ENCODE measurements at regions not wholly inside any gene's neighbourhood (a gene's known extent, or its start where the extent isn't known, plus 50 kb on each side); places are given as distances from the start of the nearest gene placed in this dataset.
A peak's percentile ranks its signal among the peaks of the same experiment; 100 is the strongest.

DNA sequence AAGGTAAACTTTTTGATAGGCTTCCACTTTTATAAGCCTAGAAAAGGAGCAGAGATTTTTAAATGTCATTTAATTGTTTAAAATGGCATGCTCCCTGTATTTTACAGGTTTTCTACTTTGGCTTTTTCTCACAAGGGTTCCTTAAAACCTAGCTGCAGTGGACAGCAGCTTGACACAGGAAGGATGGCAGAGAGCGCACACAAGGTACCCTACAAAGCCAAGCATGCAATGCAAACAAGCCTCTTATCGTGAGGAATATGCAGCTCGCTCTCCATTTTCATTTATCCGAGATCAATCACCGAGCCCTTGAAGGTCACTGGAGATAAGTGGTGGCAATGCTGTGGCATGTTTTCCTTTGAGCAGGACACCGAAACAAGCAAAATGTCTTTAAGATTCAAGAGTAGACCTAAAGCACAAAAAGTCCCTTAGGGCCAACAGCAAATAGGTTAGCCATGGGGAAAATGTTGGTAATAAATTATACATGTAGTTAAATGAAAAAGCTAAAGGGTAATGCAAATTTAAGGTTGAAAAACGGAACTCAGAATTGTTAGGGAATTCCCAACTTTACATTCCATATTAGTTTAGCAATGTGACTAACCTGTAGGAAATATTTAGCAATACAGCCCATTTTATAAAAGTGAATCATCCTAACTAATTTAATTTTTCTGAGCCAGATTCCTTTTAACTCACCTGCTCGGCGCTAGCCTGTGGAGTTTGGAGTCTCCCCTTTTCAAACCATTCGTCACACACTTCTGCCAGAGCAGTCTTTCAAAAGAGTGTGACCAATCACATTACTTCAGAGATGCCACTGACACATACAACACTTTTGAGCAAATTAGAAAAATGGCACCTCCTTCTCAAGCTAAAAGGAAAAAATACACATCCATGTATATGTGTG is 337.9 kb upstream of the PKDCC start:
- H3K9me3 ChIP-seq (replicated peaks in 1 of 11): no peaks in the 10 kb centered on the region
- no peak overlapping the region for H3K27ac ChIP-seq
- H3K36me3 ChIP-seq: no peaks in the 10 kb centered on the region
- H3K4me1 ChIP-seq: no peaks in the 10 kb centered on the region
- no peak overlapping the region for H3K4me2 ChIP-seq
- H3K27me3 ChIP-seq: no peaks in the 10 kb centered on the region
- no peak overlapping the region for H3K4me3 ChIP-seq
- TF ChIP-seq Cebpa-rat (IDR thresholded peaks at IDR 0.05): no peak
- no peaks in the 10 kb centered on the region for H4K20me1 ChIP-seq
- no peak overlapping the region for H3K9ac ChIP-seq

DNA sequence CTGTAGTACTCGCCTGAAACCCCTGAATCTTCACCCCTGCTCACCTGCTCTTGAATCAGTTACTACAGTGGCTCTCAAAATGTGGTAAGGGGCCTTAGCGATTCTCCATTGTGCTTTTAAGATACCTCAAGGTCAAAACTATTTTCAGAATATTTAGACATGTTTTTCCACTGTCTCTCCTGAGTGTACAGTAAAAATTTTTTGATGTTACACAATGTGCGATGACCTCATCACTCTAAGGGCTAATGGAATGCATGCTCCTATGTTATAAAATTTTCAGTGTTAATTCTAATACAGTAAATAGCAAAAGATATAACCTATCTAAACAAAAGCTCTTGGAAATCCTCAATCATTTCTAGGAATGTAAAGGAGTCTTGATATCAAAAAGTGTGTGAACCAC is 336.9 kb upstream of the PKDCC start:
- Histone ChIP-seq H4K20me1 (no peaks in the 10 kb centered on the region), H3K4me1 (no peaks in the 10 kb centered on the region), H3K9me3 (replicated peaks in 1 of 11) (no peaks in the 10 kb centered on the region), H3K4me3 (no peak overlapping the region), H3K4me2 (no peak overlapping the region), H3K27ac (no peak overlapping the region), H3K9ac (no peak overlapping the region), H3K36me3 (no peaks in the 10 kb centered on the region), H3K27me3 (no peaks in the 10 kb centered on the region)
- TF ChIP-seq Cebpa-rat (IDR thresholded peaks at IDR 0.05): no peak

DNA sequence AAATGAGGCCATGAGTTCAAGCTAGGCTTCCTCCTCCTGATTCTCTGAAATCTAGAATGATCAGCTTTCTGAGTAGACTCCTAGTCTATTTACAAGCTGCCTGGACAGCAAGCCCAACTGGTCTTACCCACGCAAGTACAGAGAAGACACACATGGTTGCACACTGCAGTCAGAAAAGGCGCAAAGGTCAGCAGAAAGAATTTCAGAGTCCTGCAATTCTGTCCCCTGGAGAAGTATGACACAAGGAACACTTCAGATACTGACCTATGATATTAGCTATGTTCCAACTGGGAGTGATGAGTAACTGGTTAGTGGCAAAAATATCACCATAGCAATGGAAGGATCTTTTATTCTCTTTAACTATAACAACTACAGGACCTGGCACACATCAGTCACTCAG is 336.1 kb upstream of the PKDCC start:
- Histone ChIP-seq H3K27ac (no peak overlapping the region), H3K36me3 (no peaks in the 10 kb centered on the region), H3K4me2 (no peak overlapping the region), H3K9ac (no peak overlapping the region), H3K4me3 (no peak overlapping the region), H4K20me1 (no peaks in the 10 kb centered on the region), H3K27me3 (no peaks in the 10 kb centered on the region), H3K9me3 (replicated peaks in 1 of 11) (no peaks in the 10 kb centered on the region), H3K4me1 (no peaks in the 10 kb centered on the region)
- no peak for TF ChIP-seq Cebpa-rat (IDR thresholded peaks at IDR 0.05)

DNA sequence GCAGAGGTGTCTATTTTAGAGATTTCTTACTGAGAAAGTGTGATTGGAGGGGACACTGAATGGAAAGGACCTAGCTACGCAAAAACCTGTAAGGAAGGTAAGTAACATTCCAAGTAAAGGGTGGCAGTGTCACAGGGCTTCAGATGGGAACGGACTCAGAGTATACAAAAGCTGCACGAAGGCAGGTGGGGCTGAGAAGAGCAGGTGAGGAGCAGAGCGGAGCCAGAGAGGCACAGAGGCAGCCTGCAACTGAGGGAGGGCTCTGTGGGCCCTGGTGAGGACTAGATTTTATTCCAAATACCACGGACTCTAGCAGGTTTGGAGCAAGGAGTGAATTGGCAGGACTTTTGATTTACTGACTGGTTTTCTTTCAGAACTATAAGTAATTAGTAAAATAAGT is 331.3 kb upstream of the PKDCC start:
- no peak overlapping the region for H3K4me2 ChIP-seq
- H3K9ac ChIP-seq: no peak overlapping the region
- no peak overlapping the region for H3K4me3 ChIP-seq
- no peaks in the 10 kb centered on the region for H3K27me3 ChIP-seq
- H3K9me3 ChIP-seq (replicated peaks in 1 of 11): no peaks in the 10 kb centered on the region; a peak in 1 of 22 replicates
- no peaks in the 10 kb centered on the region for H3K36me3 ChIP-seq
- no peak overlapping the region for H3K27ac ChIP-seq
- H4K20me1 ChIP-seq: no peaks in the 10 kb centered on the region
- no peak for TF ChIP-seq Cebpa-rat (IDR thresholded peaks at IDR 0.05)
- peaks cover 0 to 27% (median 7%) of the 10 kb centered on the region in 10 experiments; a peak in 10 of 20 replicates for H3K4me1 ChIP-seq

DNA sequence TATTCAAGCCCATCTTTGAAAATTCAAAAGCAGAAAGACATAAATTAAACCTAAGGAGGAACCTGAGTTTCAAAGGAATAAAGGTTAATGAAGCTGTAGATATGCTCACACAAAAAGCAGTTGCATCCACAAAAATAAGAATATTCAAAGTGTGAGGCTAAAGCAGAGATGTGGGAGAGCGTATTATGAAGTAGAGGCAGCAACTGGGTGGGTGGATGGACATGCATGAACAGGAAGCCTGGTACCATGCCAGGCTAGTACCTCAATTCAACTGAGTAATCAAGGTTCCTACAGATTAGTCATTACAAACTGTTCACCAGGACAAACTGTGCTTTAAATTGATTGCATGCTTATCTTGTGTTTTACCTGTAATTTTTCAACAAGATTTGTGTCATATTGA is 330.0 kb upstream of the PKDCC start:
- Histone ChIP-seq H3K9ac (no peak overlapping the region), H3K4me3 (no peak overlapping the region)
- no peak for TF ChIP-seq Cebpa-rat (IDR thresholded peaks at IDR 0.05)

DNA sequence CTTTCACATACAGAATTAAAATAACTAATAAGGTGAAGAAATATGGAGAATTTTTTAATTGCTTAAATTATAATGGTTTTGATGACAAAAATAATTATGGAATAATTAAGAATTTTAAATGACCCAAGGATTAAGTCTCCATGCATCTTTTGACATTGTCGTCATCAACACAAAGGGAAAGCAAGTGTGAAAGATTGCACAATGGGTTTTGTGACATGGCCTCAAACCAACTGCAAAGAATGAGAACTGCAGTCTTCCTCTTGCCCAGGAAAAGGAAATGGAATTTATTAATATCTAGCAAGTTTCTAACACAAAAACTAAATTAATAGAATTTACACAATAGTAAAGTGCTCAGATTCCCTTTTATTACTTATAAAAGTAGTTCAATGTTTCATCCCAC is 329.1 kb upstream of the PKDCC start:
- H3K36me3 ChIP-seq: no peaks in the 10 kb centered on the region
- no peaks in the 10 kb centered on the region; a peak in 1 of 22 replicates for H3K9me3 ChIP-seq (replicated peaks in 1 of 11)
- peak in 2 of 11 experiments; percentile 35 to 56; a peak in 1 of 22 replicates for TF ChIP-seq Cebpa-rat (IDR thresholded peaks at IDR 0.05)
- no peak overlapping the region; a peak in 1 of 22 replicates for H3K27ac ChIP-seq
- peak overlapping the region in 5 of 11 experiments; percentile 8 to 44 (median 34); a peak in 6 of 22 replicates for H3K4me2 ChIP-seq
- H3K4me3 ChIP-seq: no peak overlapping the region
- no peak overlapping the region for H3K9ac ChIP-seq
- H4K20me1 ChIP-seq: no peaks in the 10 kb centered on the region
- H3K4me1 ChIP-seq: peaks cover 0 to 27% (median 7%) of the 10 kb centered on the region in 10 experiments; a peak in 10 of 20 replicates
- H3K27me3 ChIP-seq: no peaks in the 10 kb centered on the region

More for the DNA sequence above, 330.0 kb upstream of the PKDCC start:
- no peaks in the 10 kb centered on the region for H4K20me1 ChIP-seq
- no peaks in the 10 kb centered on the region; a peak in 1 of 22 replicates for H3K9me3 ChIP-seq (replicated peaks in 1 of 11)
- no peak overlapping the region for H3K4me2 ChIP-seq
- H3K27me3 ChIP-seq: no peaks in the 10 kb centered on the region
- H3K36me3 ChIP-seq: no peaks in the 10 kb centered on the region
- H3K4me1 ChIP-seq: peaks cover 0 to 27% (median 7%) of the 10 kb centered on the region in 10 experiments; a peak in 10 of 20 replicates
- H3K27ac ChIP-seq: no peak overlapping the region

DNA sequence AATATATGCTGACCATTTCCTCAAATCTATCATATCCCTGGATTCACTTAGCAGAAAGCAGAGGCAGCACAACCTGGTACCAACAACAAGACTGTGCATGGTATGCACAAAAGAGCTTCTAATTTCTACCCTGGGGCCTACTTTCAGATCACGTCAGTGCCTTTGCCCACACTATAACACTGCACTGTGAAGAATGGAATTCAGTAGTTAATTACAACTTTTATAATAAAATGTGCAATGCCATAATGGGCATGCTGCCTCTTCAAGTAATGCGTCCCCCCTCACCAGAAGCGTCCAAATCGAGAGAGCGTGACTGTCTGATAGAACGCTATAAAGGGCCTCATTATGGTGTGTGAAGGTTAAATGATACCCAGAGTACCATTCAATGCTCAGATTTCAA is 328.1 kb upstream of the PKDCC start:
- H3K4me2 ChIP-seq: no peak overlapping the region; a peak in 1 of 22 replicates
- H4K20me1 ChIP-seq: no peaks in the 10 kb centered on the region
- no peak overlapping the region for H3K9ac ChIP-seq
- H3K4me3 ChIP-seq: no peak overlapping the region
- no peaks in the 10 kb centered on the region for H3K27me3 ChIP-seq
- H3K4me1 ChIP-seq: peaks cover 0 to 27% (median 7%) of the 10 kb centered on the region in 10 experiments; a peak in 10 of 20 replicates
- H3K36me3 ChIP-seq: no peaks in the 10 kb centered on the region
- no peaks in the 10 kb centered on the region; a peak in 1 of 22 replicates for H3K9me3 ChIP-seq (replicated peaks in 1 of 11)
- no peak overlapping the region for H3K27ac ChIP-seq
- TF ChIP-seq Cebpa-rat (IDR thresholded peaks at IDR 0.05): no peak

DNA sequence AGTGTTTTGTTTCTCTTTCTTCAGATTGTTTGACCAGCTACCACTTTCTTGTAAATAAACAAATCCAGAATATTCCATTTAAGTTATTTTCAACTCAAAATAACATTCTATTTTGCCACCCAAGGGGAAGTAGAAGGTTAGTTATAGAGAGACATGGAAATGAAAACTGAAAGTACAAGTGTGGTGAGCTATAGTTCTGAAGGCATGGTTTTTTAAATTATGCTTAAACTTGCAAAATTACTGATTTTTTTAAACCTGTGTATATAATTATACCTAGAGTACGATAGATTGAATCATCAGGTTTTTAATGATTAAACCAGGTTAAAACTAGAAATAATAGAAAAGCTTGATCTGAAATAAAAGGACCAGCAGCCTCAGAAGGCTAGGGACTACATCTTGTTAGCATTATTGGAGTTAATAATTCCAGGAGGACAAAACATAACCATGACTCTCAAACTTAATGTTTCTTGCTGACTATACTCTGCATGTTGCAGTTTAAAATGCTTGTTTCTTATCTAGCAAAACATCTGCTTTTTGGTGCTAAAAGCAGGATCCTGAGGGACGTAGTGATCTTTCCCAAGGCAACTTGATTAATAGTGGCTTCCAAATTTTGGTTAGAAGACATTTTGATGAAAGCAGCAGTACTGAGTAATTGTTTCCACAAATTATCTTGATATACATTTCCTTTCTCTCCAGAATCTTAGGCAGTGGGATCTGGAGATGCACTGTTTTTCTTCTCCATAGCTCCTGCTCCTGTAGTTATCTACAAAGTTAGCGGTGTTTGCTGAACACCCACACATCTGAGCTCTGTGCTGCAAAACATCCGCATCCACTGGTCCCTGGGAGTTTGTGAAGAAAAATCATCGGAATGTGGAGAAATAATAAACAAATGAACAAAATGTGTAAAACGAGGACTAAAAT is 327.2 kb upstream of the PKDCC start:
- Histone ChIP-seq H3K4me2 (peak overlapping the region in 5 of 11 experiments; percentile 4 to 30 (median 25); a peak in 6 of 22 replicates), H3K27me3 (no peaks in the 10 kb centered on the region)

More for the DNA sequence above, 327.2 kb upstream of the PKDCC start:
- Histone ChIP-seq H3K27ac (no peak overlapping the region), H3K9me3 (replicated peaks in 1 of 11) (no peaks in the 10 kb centered on the region; a peak in 1 of 22 replicates), H3K4me1 (peaks cover 0 to 27% (median 7%) of the 10 kb centered on the region in 10 experiments; a peak in 10 of 20 replicates), H3K4me3 (no peak overlapping the region), H3K9ac (no peak overlapping the region), H3K36me3 (no peaks in the 10 kb centered on the region), H4K20me1 (no peaks in the 10 kb centered on the region)
- TF ChIP-seq Cebpa-rat (IDR thresholded peaks at IDR 0.05): no peak
